Vagina (tissue), 2 donors: ENCODE measurements at regions not wholly inside any gene's neighbourhood (a gene's known extent, or its start where the extent isn't known, plus 50 kb on each side); places are given as distances from the start of the nearest gene placed in this dataset.
A peak's percentile ranks its signal among the peaks of the same experiment; 100 is the strongest.

Experiments
- DNase-seq, 2 donors: peaks; one replicate each; pipeline ENCODE4 v3.0.0-alpha.2; 2017; ENCODE audit errors: extremely low spot score in 2 of 2
- H3K27ac ChIP-seq: fragments of 200-600 bp; sonication (generic); one replicate; pipeline ENCODE4 v1.5.1; 2019
- H3K27me3 ChIP-seq: fragments of 200-600 bp; sonication (generic); one replicate; pipeline ENCODE4 v1.5.1; 2019
- H3K36me3 ChIP-seq, 2 donors: fragments of 200-600 bp; sonication (generic); one replicate each; pipeline ENCODE4 v1.5.1; 2017 to 2019
- H3K4me1 ChIP-seq: fragments of 200-600 bp; sonication (generic); one replicate; pipeline ENCODE4 v1.5.1; 2019
- H3K4me3 ChIP-seq, 2 donors: fragments of 200-600 bp; sonication (generic); 1 replicate in 1 of 2; 2 replicates in 1 of 2; pipeline ENCODE4 v1.5.1; 2016 to 2019
- H3K9me3 ChIP-seq: fragments of 200-600 bp; sonication (generic); one replicate; pipeline ENCODE4 v1.5.1; 2019
- POLR2A ChIP-seq, 2 donors: fragments of 450-650 bp; IDR thresholded peaks; one replicate each; pipeline ENCODE4 v1.6.1; 2017; ENCODE audit warnings: antibody characterized with exemption in 2 of 2, mild to moderate bottlenecking in 2 of 2, moderate library complexity in 2 of 2
- POLR2AphosphoS5 ChIP-seq, 2 donors: sonication (generic); formaldehyde crosslinking; IDR thresholded peaks; one replicate each; pipeline ENCODE4 v1.9.0; 2017; ENCODE audit warnings: antibody characterized with exemption in 2 of 2, mild to moderate bottlenecking in 2 of 2, low read depth in 1 of 2; ENCODE audit not compliant: insufficient read depth in 1 of 2
- intact Hi-C: fragments of 100-400 bp; cut with DNase I; formaldehyde crosslinking; loops from one replicate; pipeline ENCODE4 v1.15.1; 2023
- TF ChIP-seq, protein P1 (sequence below), 3 experiments: fragments of 450-650 bp in 2 of 3; fragments of 200-600 bp in 1 of 3; sonication (generic) in 1 of 3; IDR thresholded peaks; one replicate each; pipeline ENCODE4 v1.5.1; 2017 to 2019; ENCODE audit warnings: antibody characterized with exemption in 3 of 3, mild to moderate bottlenecking in 2 of 3, moderate library complexity in 2 of 3

GRCh38 chr6:168956141-168956838 is 297.4 kb downstream of the THBS2 start:
- intact Hi-C loops, result no loop called here
- TF ChIP-seq, protein P1, sequence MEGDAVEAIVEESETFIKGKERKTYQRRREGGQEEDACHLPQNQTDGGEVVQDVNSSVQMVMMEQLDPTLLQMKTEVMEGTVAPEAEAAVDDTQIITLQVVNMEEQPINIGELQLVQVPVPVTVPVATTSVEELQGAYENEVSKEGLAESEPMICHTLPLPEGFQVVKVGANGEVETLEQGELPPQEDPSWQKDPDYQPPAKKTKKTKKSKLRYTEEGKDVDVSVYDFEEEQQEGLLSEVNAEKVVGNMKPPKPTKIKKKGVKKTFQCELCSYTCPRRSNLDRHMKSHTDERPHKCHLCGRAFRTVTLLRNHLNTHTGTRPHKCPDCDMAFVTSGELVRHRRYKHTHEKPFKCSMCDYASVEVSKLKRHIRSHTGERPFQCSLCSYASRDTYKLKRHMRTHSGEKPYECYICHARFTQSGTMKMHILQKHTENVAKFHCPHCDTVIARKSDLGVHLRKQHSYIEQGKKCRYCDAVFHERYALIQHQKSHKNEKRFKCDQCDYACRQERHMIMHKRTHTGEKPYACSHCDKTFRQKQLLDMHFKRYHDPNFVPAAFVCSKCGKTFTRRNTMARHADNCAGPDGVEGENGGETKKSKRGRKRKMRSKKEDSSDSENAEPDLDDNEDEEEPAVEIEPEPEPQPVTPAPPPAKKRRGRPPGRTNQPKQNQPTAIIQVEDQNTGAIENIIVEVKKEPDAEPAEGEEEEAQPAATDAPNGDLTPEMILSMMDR (IDR thresholded peaks at IDR 0.05), result no peak
- TF ChIP-seq POLR2AphosphoS5 (IDR thresholded peaks at IDR 0.05; ENCODE audit: insufficient read depth in 1 of 2, low read depth in 1 of 2) (no peak), POLR2A (IDR thresholded peaks at IDR 0.05) (no peak)
- Histone ChIP-seq H3K27ac (peak overlapping the region; percentile 30), H3K27me3 (no peaks in the 10 kb centered on the region), H3K4me1 (peaks cover 2% of the 10 kb centered on the region), H3K9me3 (no peaks in the 10 kb centered on the region), H3K36me3 (no peaks in the 10 kb centered on the region), H3K4me3 (no peak overlapping the region)
- DNase-seq, result no peak

- no peaks in the 10 kb centered on the region for H3K36me3 ChIP-seq
- no peak overlapping the region for H3K27ac ChIP-seq
- no peaks in the 10 kb centered on the region for H3K27me3 ChIP-seq
- no peak overlapping the region for H3K4me3 ChIP-seq
- no peak for DNase-seq
- intact Hi-C loops, result no loop called here
- TF ChIP-seq POLR2AphosphoS5 (IDR thresholded peaks at IDR 0.05; ENCODE audit: insufficient read depth in 1 of 2, low read depth in 1 of 2) (no peak), POLR2A (IDR thresholded peaks at IDR 0.05) (no peak)
- TF ChIP-seq, protein P1 (IDR thresholded peaks at IDR 0.05), result no peak
- no peaks in the 10 kb centered on the region for H3K9me3 ChIP-seq
- peaks cover 24% of the 10 kb centered on the region for H3K4me1 ChIP-seq
Measured at GRCh38 chr6:168953461-168953860, 300.2 kb downstream of the THBS2 start.

DNA sequence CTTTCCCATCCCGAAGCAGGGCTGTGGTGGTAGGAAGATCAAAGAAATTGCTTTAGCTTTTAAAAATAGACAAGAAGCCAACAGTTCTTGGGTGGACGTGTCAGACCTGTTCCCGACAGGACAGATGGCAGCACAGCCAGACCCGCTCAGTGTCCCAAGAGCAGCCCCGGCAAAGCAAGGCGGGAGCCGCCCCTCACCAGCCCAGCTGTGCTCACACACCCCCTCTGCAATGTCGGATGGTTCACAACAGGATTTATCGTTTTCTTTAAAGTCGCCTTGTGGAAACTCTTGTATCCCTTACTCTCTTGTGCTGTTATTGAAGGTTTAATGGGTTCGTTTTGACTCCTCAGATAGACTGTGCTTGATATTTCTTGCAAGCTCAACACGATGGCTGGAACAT is 302.4 kb downstream of the THBS2 start:
- no peaks in the 10 kb centered on the region for H3K27me3 ChIP-seq
- intact Hi-C loops, result no loop called here
- H3K4me3 ChIP-seq, result no peak overlapping the region
- H3K4me1 ChIP-seq, result peaks cover 24% of the 10 kb centered on the region
- no peak for DNase-seq
- TF ChIP-seq POLR2AphosphoS5 (IDR thresholded peaks at IDR 0.05; ENCODE audit: insufficient read depth in 1 of 2, low read depth in 1 of 2), result no peak
- TF ChIP-seq POLR2A (IDR thresholded peaks at IDR 0.05), result no peak
- TF ChIP-seq, protein P1 (IDR thresholded peaks at IDR 0.05), result no peak
- H3K36me3 ChIP-seq, result no peaks in the 10 kb centered on the region
- H3K27ac ChIP-seq, result peak overlapping the region; percentile 82
- H3K9me3 ChIP-seq, result no peaks in the 10 kb centered on the region

- no peak overlapping the region for H3K4me3 ChIP-seq
- DNase-seq, result no peak
- intact Hi-C loops, result no loop called here
Measured at GRCh38 chr6:168950858-168951214, 302.8 kb downstream of the THBS2 start.

More at GRCh38 chr6:168950858-168951214, 302.8 kb downstream of the THBS2 start:
- TF ChIP-seq POLR2AphosphoS5 (IDR thresholded peaks at IDR 0.05; ENCODE audit: insufficient read depth in 1 of 2, low read depth in 1 of 2) (no peak), POLR2A (IDR thresholded peaks at IDR 0.05) (no peak)
- TF ChIP-seq, protein P1 (IDR thresholded peaks at IDR 0.05), result no peak
- no peaks in the 10 kb centered on the region for H3K9me3 ChIP-seq
- H3K4me1 ChIP-seq, result peaks cover 24% of the 10 kb centered on the region
- H3K36me3 ChIP-seq, result no peaks in the 10 kb centered on the region
- no peaks in the 10 kb centered on the region for H3K27me3 ChIP-seq
- H3K27ac ChIP-seq, result peak overlapping the region; percentile 82
